Epithelial cell of esophagus (primary cell): ENCODE measurements at regions not wholly inside any gene's neighbourhood (a gene's known extent, or its start where the extent isn't known, plus 50 kb on each side); places are given as distances from the start of the nearest gene placed in this dataset.

Source experiments
- DNase-seq: peaks from one replicate; pipeline ENCODE4 v3.0.0; 2010; ENCODE audit warnings: low read depth
- H3K4me3 ChIP-seq: 2 replicates; pipeline ENCODE4 v1.5.1; 2011; ENCODE audit warnings: mild to moderate bottlenecking, low read length, control low read depth
- TF ChIP-seq, protein P1 (sequence below): IDR thresholded peaks from 2 replicates; pipeline ENCODE4 v1.5.1; 2011; ENCODE audit warnings: low read depth, mild to moderate bottlenecking, low read length, control low read depth, inconsistent platforms; ENCODE audit not compliant: insufficient read depth; ENCODE audit errors: missing control alignments

- DNase-seq = no peak
- H3K4me3 ChIP-seq = no peak overlapping the region
- TF ChIP-seq, protein P1, sequence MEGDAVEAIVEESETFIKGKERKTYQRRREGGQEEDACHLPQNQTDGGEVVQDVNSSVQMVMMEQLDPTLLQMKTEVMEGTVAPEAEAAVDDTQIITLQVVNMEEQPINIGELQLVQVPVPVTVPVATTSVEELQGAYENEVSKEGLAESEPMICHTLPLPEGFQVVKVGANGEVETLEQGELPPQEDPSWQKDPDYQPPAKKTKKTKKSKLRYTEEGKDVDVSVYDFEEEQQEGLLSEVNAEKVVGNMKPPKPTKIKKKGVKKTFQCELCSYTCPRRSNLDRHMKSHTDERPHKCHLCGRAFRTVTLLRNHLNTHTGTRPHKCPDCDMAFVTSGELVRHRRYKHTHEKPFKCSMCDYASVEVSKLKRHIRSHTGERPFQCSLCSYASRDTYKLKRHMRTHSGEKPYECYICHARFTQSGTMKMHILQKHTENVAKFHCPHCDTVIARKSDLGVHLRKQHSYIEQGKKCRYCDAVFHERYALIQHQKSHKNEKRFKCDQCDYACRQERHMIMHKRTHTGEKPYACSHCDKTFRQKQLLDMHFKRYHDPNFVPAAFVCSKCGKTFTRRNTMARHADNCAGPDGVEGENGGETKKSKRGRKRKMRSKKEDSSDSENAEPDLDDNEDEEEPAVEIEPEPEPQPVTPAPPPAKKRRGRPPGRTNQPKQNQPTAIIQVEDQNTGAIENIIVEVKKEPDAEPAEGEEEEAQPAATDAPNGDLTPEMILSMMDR = no peak
These were observed 211.7 kb downstream of the TFAP2C start for GRCh38 chr20:56840716-56841261.

DNA sequence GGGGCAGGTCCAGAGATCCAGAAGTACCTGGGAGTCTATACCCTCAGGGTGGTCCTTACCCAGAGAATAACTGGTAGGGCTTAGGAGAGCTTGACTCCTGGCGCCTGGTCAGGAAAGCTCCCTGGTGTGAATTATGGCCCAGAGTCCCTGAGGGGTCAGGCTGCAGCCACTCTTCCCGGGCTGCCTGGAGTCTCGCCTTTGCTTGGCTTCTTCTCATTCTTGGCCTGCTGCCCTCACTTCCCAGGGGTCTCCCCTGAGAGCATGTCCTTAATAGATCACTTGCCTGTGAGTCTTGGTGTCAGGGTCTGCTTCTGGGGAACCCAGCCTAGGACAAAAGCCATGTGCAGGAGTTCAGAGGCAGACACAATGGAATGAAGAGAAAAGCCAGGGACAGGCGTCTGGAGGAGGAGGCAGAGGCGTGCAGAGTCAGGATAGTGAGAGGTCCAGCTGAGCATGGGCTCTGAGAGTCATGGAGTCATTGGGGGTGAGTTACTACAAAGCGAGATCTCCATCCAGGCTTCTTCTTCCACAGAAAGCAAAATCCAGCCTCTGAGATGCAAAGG is 212.3 kb downstream of the TFAP2C start:
- no peak overlapping the region for H3K4me3 ChIP-seq
- DNase-seq = no peak
- TF ChIP-seq, protein P1 = no peak

GRCh38 chr20:56842056-56842455 is 212.9 kb downstream of the TFAP2C start:
- no peak overlapping the region for H3K4me3 ChIP-seq
- TF ChIP-seq, protein P1 = no peak
- DNase-seq = no peak

- no peak overlapping the region for H3K4me3 ChIP-seq
- TF ChIP-seq, protein P1 = no peak
- peak; percentile 47 for DNase-seq
These were observed 214.3 kb downstream of the TFAP2C start for GRCh38 chr20:56843386-56843785.

GRCh38 chr20:56843817-56844216 is 214.7 kb downstream of the TFAP2C start:
- DNase-seq = no peak
- no peak overlapping the region for H3K4me3 ChIP-seq
- TF ChIP-seq, protein P1 = peak; percentile 8

DNA sequence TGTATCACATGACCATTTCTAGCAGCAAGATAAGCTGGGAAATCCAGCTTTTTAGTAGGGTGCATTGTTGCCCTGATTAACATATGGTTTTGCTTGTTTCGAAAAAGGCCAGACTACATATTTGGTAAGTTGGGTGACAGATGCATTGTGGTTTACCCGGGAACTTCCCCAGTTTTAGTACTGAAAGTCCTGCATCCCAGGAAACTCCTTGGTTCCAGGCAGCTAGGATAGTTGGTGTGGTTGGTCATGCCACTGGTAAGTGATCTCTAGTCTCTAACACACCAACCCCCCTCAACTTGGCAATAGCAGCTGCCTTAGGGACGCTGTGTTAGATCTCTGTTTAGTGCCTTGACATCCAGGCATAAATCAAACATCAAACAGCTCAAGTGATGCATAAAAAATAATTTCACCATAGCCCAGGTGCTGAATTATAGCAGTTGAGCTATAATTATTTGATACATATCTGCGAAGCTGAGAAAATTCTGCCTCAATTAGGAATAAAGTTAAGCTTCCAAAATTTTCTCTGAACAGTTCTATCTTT is 216.5 kb downstream of the TFAP2C start:
- no peak overlapping the region for H3K4me3 ChIP-seq
- TF ChIP-seq, protein P1 = no peak
- no peak for DNase-seq

DNA sequence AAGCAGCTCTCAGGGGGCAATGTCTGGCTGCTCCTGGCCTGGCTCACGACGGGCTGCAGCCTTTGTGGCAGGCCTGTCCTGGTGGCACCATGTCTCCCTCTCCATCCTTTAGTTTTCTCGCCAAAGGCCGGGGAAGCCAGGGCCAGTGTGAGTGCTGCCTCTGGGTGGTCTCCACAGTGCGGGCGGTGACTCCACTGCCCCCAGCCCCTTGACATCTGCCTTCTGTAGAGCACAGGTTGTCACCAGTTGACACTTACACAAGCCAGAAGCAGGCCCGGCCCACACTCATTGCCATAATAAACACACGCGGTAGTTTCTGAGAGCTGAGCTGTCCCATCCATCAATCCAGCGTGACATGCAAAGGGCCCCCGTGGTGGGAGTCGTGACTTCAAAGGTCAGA is 219.5 kb downstream of the TFAP2C start:
- no peak overlapping the region for H3K4me3 ChIP-seq
- TF ChIP-seq, protein P1 = no peak
- DNase-seq = no peak
